Peyer's patch (tissue), 4 donors: ENCODE measurements at regions not wholly inside any gene's neighbourhood (a gene's known extent, or its start where the extent isn't known, plus 50 kb on each side); places are given as distances from the start of the nearest gene placed in this dataset.

Experiments
- CTCF ChIP-seq, 6 experiments: fragments of 450-650 bp in 4 of 6; fragments of 200-600 bp in 2 of 6; sonication (generic) in 1 of 6; IDR thresholded peaks; one replicate each; pipeline ENCODE4 v1.5.1; 2017 to 2019; ENCODE audit warnings: antibody characterized with exemption in 6 of 6, mild to moderate bottlenecking in 3 of 6, moderate library complexity in 1 of 6
- POLR2A ChIP-seq, 2 donors: fragments of 450-650 bp; IDR thresholded peaks; one replicate each; pipeline ENCODE4 v1.5.1; 2017; ENCODE audit warnings: antibody characterized with exemption in 2 of 2, mild to moderate bottlenecking in 2 of 2, moderate library complexity in 2 of 2

- no peak for TF ChIP-seq CTCF (IDR thresholded peaks at IDR 0.05)
- no peak for TF ChIP-seq POLR2A (IDR thresholded peaks at IDR 0.05)
Observed at GRCh38 chr20:19120011-19120410, 92.4 kb upstream of the SLC24A3 start.
